Bronchial epithelial cell (primary cell): ENCODE measurements at regions not wholly inside any gene's neighbourhood (a gene's known extent, or its start where the extent isn't known, plus 50 kb on each side); places are given as distances from the start of the nearest gene placed in this dataset.

Source experiments
- DNase-seq: peaks from one replicate; pipeline ENCODE4 v3.0.0-alpha.2; 2010; ENCODE audit warnings: low read depth
- FAIRE-seq: peaks from 2 replicates; lab custom pipeline; 2011; peaks lifted over from hg19 to GRCh38; lab: Jason Lieb, UNC
- H3K27me3 ChIP-seq: 2 replicates; pipeline ENCODE4 v1.5.1; 2011; ENCODE audit warnings: low read length; ENCODE audit not compliant: control insufficient read depth, insufficient read depth
- H3K36me3 ChIP-seq: 2 replicates; pipeline ENCODE4 v1.5.1; 2011; ENCODE audit warnings: low read length; ENCODE audit not compliant: control insufficient read depth, insufficient read depth
- H3K4me3 ChIP-seq: 2 replicates; pipeline ENCODE4 v1.5.1; 2011; ENCODE audit warnings: mild to moderate bottlenecking, low read depth, low read length, control low read depth
- CTCF ChIP-seq: IDR thresholded peaks from 2 replicates; pipeline ENCODE4 v1.5.1; 2011; ENCODE audit warnings: mild to moderate bottlenecking, moderate library complexity, low read length, control low read depth, inconsistent platforms; ENCODE audit not compliant: insufficient read depth, severe bottlenecking

GRCh38 chr5:9927106-9927505 is 297.0 kb upstream of the TAS2R1 start:
- H3K4me3 ChIP-seq = no peak overlapping the region
- no peak for FAIRE-seq
- H3K27me3 ChIP-seq = no peaks in the 10 kb centered on the region
- peak; percentile 55 for DNase-seq
- TF ChIP-seq CTCF = no peak
- no peaks in the 10 kb centered on the region for H3K36me3 ChIP-seq

- no peak overlapping the region for H3K4me3 ChIP-seq
- H3K36me3 ChIP-seq = no peaks in the 10 kb centered on the region
- DNase-seq (peak; percentile 100), FAIRE-seq (peak; percentile 83)
- H3K27me3 ChIP-seq = no peaks in the 10 kb centered on the region
- TF ChIP-seq CTCF = no peak
Observed at GRCh38 chr5:9924614-9925013, 294.5 kb upstream of the TAS2R1 start.

GRCh38 chr5:9922719-9923118 is 292.6 kb upstream of the TAS2R1 start:
- no peak for DNase-seq
- Histone ChIP-seq H3K27me3 (no peaks in the 10 kb centered on the region), H3K4me3 (no peak overlapping the region), H3K36me3 (no peaks in the 10 kb centered on the region)
- TF ChIP-seq CTCF = no peak
- FAIRE-seq = no peak

GRCh38 chr5:9920697-9921096 is 290.5 kb upstream of the TAS2R1 start:
- no peak for TF ChIP-seq CTCF
- H3K4me3 ChIP-seq = no peak overlapping the region
- no peak for FAIRE-seq

GRCh38 chr5:9919306-9920030 is 289.3 kb upstream of the TAS2R1 start:
- FAIRE-seq (no peak), DNase-seq (no peak)
- no peaks in the 10 kb centered on the region for H3K36me3 ChIP-seq
- no peaks in the 10 kb centered on the region for H3K27me3 ChIP-seq
- TF ChIP-seq CTCF = no peak
- H3K4me3 ChIP-seq = no peak overlapping the region

More at GRCh38 chr5:9920697-9921096, 290.5 kb upstream of the TAS2R1 start:
- DNase-seq = no peak
- Histone ChIP-seq H3K36me3 (no peaks in the 10 kb centered on the region), H3K27me3 (no peaks in the 10 kb centered on the region)

GRCh38 chr5:9905661-9906060 is 275.5 kb upstream of the TAS2R1 start:
- Histone ChIP-seq H3K27me3 (no peaks in the 10 kb centered on the region), H3K4me3 (no peak overlapping the region), H3K36me3 (no peaks in the 10 kb centered on the region)
- DNase-seq = no peak
- FAIRE-seq = no peak
- no peak for TF ChIP-seq CTCF
